WTC11 (cell line): ENCODE measurements at regions not wholly inside any gene's neighbourhood (a gene's known extent, or its start where the extent isn't known, plus 50 kb on each side); places are given as distances from the start of the nearest gene placed in this dataset.

ENCODE experiments used
- ATAC-seq: fragments of 200-7000 bp; cut with Tn5 transposase; 2 replicates; pipeline ENCODE4 v1.10.0; 2021; ENCODE audit warnings: mild to moderate bottlenecking, moderate library complexity
- CTCF ChIA-PET: fragments of 300-600 bp; sonication (Branson Sonifier 250); formaldehyde crosslinking; loops from one replicate; lab custom pipeline; 2021; ENCODE audit warnings: antibody characterized with exemption; lab: Charles Lee
- POLR2A ChIA-PET: fragments of 350-600 bp; sonication (Branson Sonifier 250); formaldehyde crosslinking; loops from one replicate; lab custom pipeline; 2021; ENCODE audit warnings: antibody characterized with exemption; lab: Charles Lee
- DNase-seq: peaks from one replicate; pipeline ENCODE4 v3.0.0; 2021; ENCODE audit warnings: low spot score
- H3K27ac Mint-ChIP-seq: 2 replicates; pipeline ENCODE4 v1.8.0; 2021; ENCODE audit warnings: mixed read lengths
- H3K27me3 Mint-ChIP-seq: 2 replicates; pipeline ENCODE4 v1.8.0; 2021; ENCODE audit warnings: low read depth, mild to moderate bottlenecking, moderate library complexity, mixed read lengths
- H3K36me3 Mint-ChIP-seq: 2 replicates; pipeline ENCODE4 v1.8.0; 2021; ENCODE audit warnings: mixed read lengths
- H3K4me1 Mint-ChIP-seq: 2 replicates; pipeline ENCODE4 v1.8.0; 2022; ENCODE audit warnings: mixed read lengths
- H3K4me3 Mint-ChIP-seq: 2 replicates; pipeline ENCODE4 v1.8.0; 2021; ENCODE audit warnings: mild to moderate bottlenecking, moderate library complexity, mixed read lengths
- H3K9me3 Mint-ChIP-seq: 2 replicates; pipeline ENCODE4 v1.8.0; 2021; ENCODE audit warnings: mixed read lengths
- ATF1 ChIP-seq: sonication (generic); formaldehyde crosslinking; IDR thresholded peaks from 2 replicates; pipeline ENCODE4 v1.8.1; 2023; ENCODE audit warnings: mild to moderate bottlenecking, moderate library complexity, missing genetic modification reagents
- ATF6 ChIP-seq: sonication (generic); formaldehyde crosslinking; IDR thresholded peaks from 2 replicates; pipeline ENCODE4 v1.8.1; 2023; ENCODE audit warnings: mild to moderate bottlenecking, missing genetic modification reagents
- E2F4 ChIP-seq: sonication (generic); formaldehyde crosslinking; IDR thresholded peaks from 2 replicates; pipeline ENCODE4 v1.8.1; 2022; ENCODE audit warnings: low read depth, mild to moderate bottlenecking, moderate library complexity, missing genetic modification reagents, borderline replicate concordance
- FOXP1 ChIP-seq: sonication (generic); formaldehyde crosslinking; IDR thresholded peaks from 2 replicates; pipeline ENCODE4 v1.8.0; 2022; ENCODE audit warnings: missing genetic modification reagents, mild to moderate bottlenecking, moderate library complexity, borderline replicate concordance
- HMGA2 ChIP-seq: fragments of 250-450 bp; sonication (Bioruptor Pico); IDR thresholded peaks from 2 replicates; pipeline ENCODE4 v1.4.0; 2021; ENCODE audit warnings: mild to moderate bottlenecking, moderate library complexity
- JUN ChIP-seq: sonication (generic); formaldehyde crosslinking; IDR thresholded peaks from 2 replicates; pipeline ENCODE4 v1.8.0; 2023; ENCODE audit warnings: mild to moderate bottlenecking, missing genetic modification reagents
- NR3C1 ChIP-seq: sonication (generic); formaldehyde crosslinking; conservative IDR thresholded peaks from 2 replicates; pipeline ENCODE4 v1.8.1; 2023; ENCODE audit warnings: low read depth, mild to moderate bottlenecking, missing genetic modification reagents
- OVOL2 ChIP-seq: fragments of 250-450 bp; sonication (Bioruptor Pico); IDR thresholded peaks from 2 replicates; pipeline ENCODE4 v1.9.0; 2021; ENCODE audit warnings: mild to moderate bottlenecking, borderline replicate concordance
- STAT6 ChIP-seq: sonication (generic); formaldehyde crosslinking; conservative IDR thresholded peaks from 2 replicates; pipeline ENCODE4 v1.8.1; 2023; ENCODE audit warnings: mild to moderate bottlenecking, low read depth, missing genetic modification reagents, moderate library complexity
- TEAD1 ChIP-seq: sonication (generic); formaldehyde crosslinking; IDR thresholded peaks from 2 replicates; pipeline ENCODE4 v1.8.0; 2022; ENCODE audit warnings: mild to moderate bottlenecking, missing genetic modification reagents
- USF2 ChIP-seq: sonication (generic); formaldehyde crosslinking; IDR thresholded peaks from 2 replicates; pipeline ENCODE4 v1.8.1; 2023; ENCODE audit warnings: mild to moderate bottlenecking, missing genetic modification reagents, moderate library complexity
- ZNF138 ChIP-seq: sonication (generic); formaldehyde crosslinking; conservative IDR thresholded peaks from 2 replicates; pipeline ENCODE4 v1.8.1; 2022; ENCODE audit warnings: mild to moderate bottlenecking, moderate library complexity, missing genetic modification reagents
- ZNF219 ChIP-seq: sonication (generic); formaldehyde crosslinking; IDR thresholded peaks from 2 replicates; pipeline ENCODE4 v1.8.0; 2023; ENCODE audit warnings: missing genetic modification reagents, mild to moderate bottlenecking, borderline replicate concordance
- ZNF512 ChIP-seq: sonication (generic); formaldehyde crosslinking; IDR thresholded peaks from 2 replicates; pipeline ENCODE4 v1.8.1; 2022; ENCODE audit warnings: missing genetic modification reagents, borderline replicate concordance
- ZNF671 ChIP-seq: fragments of 250-450 bp; sonication (Bioruptor Pico); IDR thresholded peaks from 2 replicates; pipeline ENCODE4 v1.8.0; 2021; ENCODE audit warnings: mild to moderate bottlenecking

- Mint-ChIP-seq H3K9me3 (no peaks in the 10 kb centered on the region), H3K27me3 (no peaks in the 10 kb centered on the region), H3K36me3 (no peaks in the 10 kb centered on the region), H3K4me1 (no peaks in the 10 kb centered on the region), H3K4me3 (no peak overlapping the region), H3K27ac (no peak overlapping the region)
- TF ChIP-seq TEAD1 (CRISPR knock-in tag) (no peak), OVOL2 (CRISPR knock-in tag) (no peak), FOXP1 (CRISPR knock-in tag) (no peak)
- DNase-seq (no peak), ATAC-seq (no peak)
- POLR2A ChIA-PET, result no interaction called here
- CTCF ChIA-PET, result interaction anchor here (0.6 to 1.1 kb wide), 2 partner anchors 8 to 70 kb away, joined by 3 to 4 read pairs; no protein-coding TSS in a partner anchor
Measured at GRCh38 chr17:55576237-55576995, 65.2 kb upstream of the SMIM36 start.

GRCh38 chr17:55575058-55575636 lies 63.9 kb upstream of the SMIM36 start:
- Mint-ChIP-seq H3K9me3 (no peaks in the 10 kb centered on the region), H3K36me3 (no peaks in the 10 kb centered on the region), H3K27ac (no peak overlapping the region), H3K4me1 (peaks cover 8% of the 10 kb centered on the region), H3K4me3 (no peak overlapping the region), H3K27me3 (no peaks in the 10 kb centered on the region)
- ATAC-seq (no peak), DNase-seq (no peak)
- POLR2A ChIA-PET, result no interaction called here
- CTCF ChIA-PET, result no interaction called here
- TF ChIP-seq JUN (CRISPR knock-in tag) (no peak), ZNF671 (no peak), ZNF512 (CRISPR knock-in tag) (no peak), STAT6 (CRISPR knock-in tag) (no peak), E2F4 (no peak), USF2 (CRISPR knock-in tag) (no peak), ATF6 (no peak), ZNF219 (CRISPR knock-in tag) (no peak), ATF1 (CRISPR knock-in tag) (no peak), HMGA2 (no peak), ZNF138 (CRISPR knock-in tag) (no peak), NR3C1 (CRISPR knock-in tag) (no peak)
